HEK293T (cell line): ENCODE measurements at regions not wholly inside any gene's neighbourhood (a gene's known extent, or its start where the extent isn't known, plus 50 kb on each side); places are given as distances from the start of the nearest gene placed in this dataset.

Experiments used
- CTCF ChIA-PET: fragments of 350-600 bp; formaldehyde crosslinking; extraction: SDS; loops from one replicate; lab custom pipeline; 2021; ENCODE audit warnings: antibody characterized with exemption, inconsistent platforms; lab: Yijun Ruan, JAX
- POLR2A ChIA-PET: fragments of 350-600 bp; formaldehyde crosslinking; extraction: SDS; loops from one replicate; lab custom pipeline; 2020; ENCODE audit warnings: antibody characterized with exemption, inconsistent platforms; lab: Yijun Ruan, JAX
- DNase-seq: peaks from one replicate; pipeline ENCODE4 v3.0.0; 2012; ENCODE audit warnings: mixed read lengths; ENCODE audit errors: extremely low spot score
- ARNT ChIP-seq: fragments of 450-650 bp; IDR thresholded peaks from 2 replicates; pipeline ENCODE4 v1.6.1; 2017; ENCODE audit warnings: mild to moderate bottlenecking
- BHLHE40 ChIP-seq: fragments of 450-650 bp; IDR thresholded peaks from 2 replicates; pipeline ENCODE4 v1.6.1; 2016; ENCODE audit warnings: mild to moderate bottlenecking, moderate library complexity, borderline replicate concordance
- CTBP1 ChIP-seq: fragments of 450-650 bp; IDR thresholded peaks from 2 replicates; pipeline ENCODE4 v1.6.1; 2016; ENCODE audit warnings: borderline replicate concordance
- ELF4 ChIP-seq: fragments of 450-650 bp; IDR thresholded peaks from 2 replicates; pipeline ENCODE4 v1.6.1; 2017; ENCODE audit warnings: antibody characterized with exemption
- FOXA1 ChIP-seq: fragments of 450-650 bp; IDR thresholded peaks from 2 replicates; pipeline ENCODE4 v1.6.1; 2016; ENCODE audit warnings: mild to moderate bottlenecking
- FOXK2 ChIP-seq: fragments of 450-650 bp; IDR thresholded peaks from 2 replicates; pipeline ENCODE4 v1.6.1; 2016; ENCODE audit warnings: mild to moderate bottlenecking
- FOXM1 ChIP-seq: fragments of 450-650 bp; IDR thresholded peaks from 2 replicates; pipeline ENCODE4 v1.6.1; 2017; ENCODE audit warnings: mild to moderate bottlenecking, borderline replicate concordance
- HDGF ChIP-seq: fragments of 450-650 bp; IDR thresholded peaks from 2 replicates; pipeline ENCODE4 v1.6.1; 2017; ENCODE audit warnings: antibody characterized with exemption, borderline replicate concordance
- L3MBTL2 ChIP-seq: fragments of 450-650 bp; conservative IDR thresholded peaks from 2 replicates; pipeline ENCODE4 v1.6.1; 2016; ENCODE audit warnings: mild to moderate bottlenecking
- LEF1 ChIP-seq: fragments of 450-650 bp; IDR thresholded peaks from 2 replicates; pipeline ENCODE4 v1.6.1; 2017; ENCODE audit warnings: mild to moderate bottlenecking, borderline replicate concordance
- NFRKB ChIP-seq: fragments of 450-650 bp; IDR thresholded peaks from 2 replicates; pipeline ENCODE4 v1.6.1; 2016; ENCODE audit warnings: mild to moderate bottlenecking, moderate library complexity
- SP1 ChIP-seq: fragments of 450-650 bp; IDR thresholded peaks from 2 replicates; pipeline ENCODE4 v1.6.1; 2017
- TARDBP ChIP-seq: fragments of 450-650 bp; IDR thresholded peaks from 2 replicates; pipeline ENCODE4 v1.6.1; 2016
- ZNF384 ChIP-seq: fragments of 450-650 bp; IDR thresholded peaks from 2 replicates; pipeline ENCODE4 v1.6.1; 2016
- TF ChIP-seq, protein P1 (sequence below): fragments of 450-650 bp; IDR thresholded peaks from 2 replicates; pipeline ENCODE4 v1.6.1; 2016

- no peak for DNase-seq
- ChIA-PET CTCF (no interaction called here), POLR2A (no interaction called here)
- no peak for TF ChIP-seq HDGF
- TF ChIP-seq FOXK2 = no peak
- TF ChIP-seq CTBP1 = no peak
- no peak for TF ChIP-seq ELF4
- TF ChIP-seq, protein P1, sequence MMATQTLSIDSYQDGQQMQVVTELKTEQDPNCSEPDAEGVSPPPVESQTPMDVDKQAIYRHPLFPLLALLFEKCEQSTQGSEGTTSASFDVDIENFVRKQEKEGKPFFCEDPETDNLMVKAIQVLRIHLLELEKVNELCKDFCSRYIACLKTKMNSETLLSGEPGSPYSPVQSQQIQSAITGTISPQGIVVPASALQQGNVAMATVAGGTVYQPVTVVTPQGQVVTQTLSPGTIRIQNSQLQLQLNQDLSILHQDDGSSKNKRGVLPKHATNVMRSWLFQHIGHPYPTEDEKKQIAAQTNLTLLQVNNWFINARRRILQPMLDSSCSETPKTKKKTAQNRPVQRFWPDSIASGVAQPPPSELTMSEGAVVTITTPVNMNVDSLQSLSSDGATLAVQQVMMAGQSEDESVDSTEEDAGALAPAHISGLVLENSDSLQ = no peak
Observed at GRCh38 chr10:124255556-124255955, 162.2 kb upstream of the CHST15 start.

GRCh38 chr10:124254490-124254889, 161.1 kb upstream of the CHST15 start:
- TF ChIP-seq NFRKB = no peak
- no peak for TF ChIP-seq L3MBTL2
- no peak for TF ChIP-seq ELF4
- TF ChIP-seq ZNF384 = no peak
- TF ChIP-seq ARNT = no peak
- TF ChIP-seq FOXK2 = no peak
- TF ChIP-seq HDGF = no peak
- POLR2A ChIA-PET = no interaction called here
- CTCF ChIA-PET = no interaction called here
- no peak for DNase-seq

DNA sequence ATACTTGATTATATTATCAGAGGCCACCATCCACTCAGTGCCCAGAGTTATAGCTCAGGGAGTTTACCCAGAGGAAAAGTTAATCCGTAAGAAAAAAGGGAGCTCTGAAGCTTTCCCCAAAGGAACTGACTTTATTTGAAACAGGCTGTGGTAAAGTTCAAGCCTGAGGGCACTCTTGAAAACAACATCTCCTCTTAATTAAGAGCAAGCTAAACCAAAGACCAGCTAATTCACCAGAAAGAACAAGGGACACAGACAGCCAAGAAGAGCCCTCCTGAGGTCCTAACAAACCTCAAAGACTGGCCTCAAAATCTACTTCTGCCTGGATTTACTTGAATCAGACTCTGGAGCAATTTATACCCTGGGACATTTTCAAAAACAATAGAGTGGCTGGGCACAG, 159.6 kb upstream of the CHST15 start:
- CTCF ChIA-PET = interaction anchor here (1.4 kb wide), 1 partner anchor 259 kb away, joined by 5 read pairs; no protein-coding TSS in a partner anchor
- no peak for DNase-seq
- TF ChIP-seq FOXK2 = no peak
- POLR2A ChIA-PET = no interaction called here

DNA sequence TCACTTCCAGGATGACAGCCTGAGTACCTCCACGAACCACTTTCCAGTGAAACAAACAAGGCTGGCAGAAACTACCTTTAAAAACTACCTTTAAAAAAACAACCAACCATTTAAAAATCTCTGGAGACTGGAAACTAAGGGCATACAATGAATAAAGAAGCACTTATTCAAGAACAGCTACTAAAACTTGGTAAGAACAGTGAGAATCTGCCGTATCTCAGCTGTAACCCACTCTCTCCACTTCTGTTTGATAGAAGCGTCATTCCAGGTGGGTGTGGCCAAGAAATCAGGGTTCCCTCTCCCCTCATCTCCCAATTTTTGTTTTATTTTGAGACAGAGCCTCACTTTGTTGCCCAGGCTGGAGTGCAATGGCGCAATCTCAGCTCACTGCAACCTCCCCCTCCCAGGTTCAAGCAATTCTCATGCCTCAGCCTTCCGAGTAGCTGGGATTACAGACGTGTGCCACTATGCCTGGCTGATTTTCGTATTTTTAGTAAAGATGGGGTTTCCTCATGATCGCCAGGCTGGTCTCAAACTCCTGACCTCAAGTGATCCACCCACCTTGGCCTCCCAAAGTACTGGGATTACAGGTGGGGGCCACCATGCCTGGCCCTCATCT, 158.8 kb upstream of the CHST15 start:
- ChIA-PET CTCF (interaction anchor here (1.4 kb wide), 1 partner anchor 258 kb away, joined by 5 read pairs; no protein-coding TSS in a partner anchor), POLR2A (no interaction called here)
- DNase-seq = no peak
- no peak for TF ChIP-seq ELF4
- TF ChIP-seq BHLHE40 = no peak
- TF ChIP-seq L3MBTL2 = no peak

- CTCF ChIA-PET = interaction anchor here (0.6 to 1.4 kb wide), 3 partner anchors 11 to 257 kb away, joined by 3 to 5 read pairs (median 3); no protein-coding TSS in a partner anchor
- TF ChIP-seq ZNF384 = no peak
- POLR2A ChIA-PET = no interaction called here
- DNase-seq = no peak
Observed at GRCh38 chr10:124251317-124252065, 158.1 kb upstream of the CHST15 start.

DNA sequence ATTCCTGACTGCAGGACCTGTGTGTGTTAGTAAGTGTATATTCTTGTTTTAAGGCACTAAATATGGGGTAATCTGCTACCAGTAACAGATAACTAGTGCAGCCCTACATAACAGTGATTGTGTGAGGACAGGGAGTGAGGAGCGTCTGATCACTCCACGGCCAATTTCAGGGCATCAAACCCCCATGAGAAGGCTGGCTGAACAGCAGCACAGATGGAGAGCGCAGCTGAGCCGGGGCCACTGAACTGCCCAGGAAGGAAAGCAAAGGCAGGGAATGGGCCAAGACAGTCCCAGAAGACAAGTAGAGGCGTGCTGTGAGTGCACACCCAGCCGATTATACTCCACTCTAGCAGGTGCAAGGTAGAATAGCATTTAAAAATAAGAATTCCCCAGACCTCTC, 157.1 kb upstream of the CHST15 start:
- DNase-seq = no peak
- CTCF ChIA-PET = interaction anchor here (0.6 to 1.0 kb wide), 2 partner anchors 12 to 255 kb away, joined by 3 read pairs; no protein-coding TSS in a partner anchor
- no peak for TF ChIP-seq TARDBP
- TF ChIP-seq BHLHE40 = no peak
- no peak for TF ChIP-seq ELF4
- no peak for TF ChIP-seq HDGF
- TF ChIP-seq, protein P1 = no peak
- no peak for TF ChIP-seq SP1
- TF ChIP-seq L3MBTL2 = no peak
- no peak for TF ChIP-seq CTBP1
- TF ChIP-seq ARNT = no peak
- no peak for TF ChIP-seq FOXA1
- TF ChIP-seq NFRKB = no peak
- TF ChIP-seq FOXM1 = no peak
- no peak for TF ChIP-seq ZNF384
- TF ChIP-seq LEF1 = no peak
- TF ChIP-seq FOXK2 = no peak
- POLR2A ChIA-PET = no interaction called here

GRCh38 chr10:124249812-124250432, 156.5 kb upstream of the CHST15 start:
- ChIA-PET POLR2A (no interaction called here), CTCF (interaction anchor here (0.7 kb wide), 1 partner anchor 130 kb away, joined by 8 read pairs; no protein-coding TSS in a partner anchor)
- TF ChIP-seq FOXM1 = no peak
- TF ChIP-seq, protein P1 = no peak
- no peak for TF ChIP-seq FOXK2
- no peak for TF ChIP-seq CTBP1
- no peak for TF ChIP-seq ELF4
- no peak for TF ChIP-seq TARDBP
- TF ChIP-seq BHLHE40 = no peak
- DNase-seq = peak; percentile 40
